Hepatocyte (in vitro differentiated cells): ENCODE measurements at regions not wholly inside any gene's neighbourhood (a gene's known extent, or its start where the extent isn't known, plus 50 kb on each side); places are given as distances from the start of the nearest gene placed in this dataset.

ENCODE experiments used
- EZH2 ChIP-seq: fragments of 200-600 bp; sonication (generic); IDR thresholded peaks from 2 replicates; pipeline ENCODE4 v1.6.1; 2016; ENCODE audit warnings: antibody characterized with exemption, mild to moderate bottlenecking, borderline replicate concordance
- EZH2phosphoT487 ChIP-seq: fragments of 200-600 bp; sonication (generic); IDR thresholded peaks from one replicate; pipeline ENCODE4 v1.6.1; 2018; ENCODE audit warnings: antibody characterized with exemption, mild to moderate bottlenecking, low read depth, moderate library complexity; ENCODE audit not compliant: unreplicated experiment, severe bottlenecking
- TF ChIP-seq, protein P1 (sequence below): fragments of 200-600 bp; sonication (generic); IDR thresholded peaks from 2 replicates; pipeline ENCODE4 v1.5.1; 2016; ENCODE audit warnings: antibody characterized with exemption, mild to moderate bottlenecking; ENCODE audit not compliant: poor library complexity

DNA sequence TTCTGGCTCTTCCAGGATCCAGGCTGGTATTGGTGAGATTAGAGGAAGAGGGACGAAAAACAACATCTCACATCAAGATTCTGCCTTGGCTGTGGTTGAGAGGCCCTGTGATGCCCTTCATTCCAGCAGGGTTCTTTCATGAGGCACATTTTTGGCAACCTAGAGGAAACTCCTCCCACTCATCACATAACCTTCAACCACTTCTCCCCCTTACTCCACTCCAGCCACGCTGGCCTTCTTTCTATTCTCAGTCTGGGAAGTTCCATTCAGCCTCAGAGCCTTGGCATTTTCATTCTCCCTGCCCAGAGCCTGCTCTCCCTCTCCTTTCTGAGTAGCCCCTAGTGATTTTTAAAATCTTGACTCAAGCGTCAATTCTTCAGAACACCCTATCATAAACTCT is 337.5 kb downstream of the ZSWIM6 start:
- TF ChIP-seq, protein P1, sequence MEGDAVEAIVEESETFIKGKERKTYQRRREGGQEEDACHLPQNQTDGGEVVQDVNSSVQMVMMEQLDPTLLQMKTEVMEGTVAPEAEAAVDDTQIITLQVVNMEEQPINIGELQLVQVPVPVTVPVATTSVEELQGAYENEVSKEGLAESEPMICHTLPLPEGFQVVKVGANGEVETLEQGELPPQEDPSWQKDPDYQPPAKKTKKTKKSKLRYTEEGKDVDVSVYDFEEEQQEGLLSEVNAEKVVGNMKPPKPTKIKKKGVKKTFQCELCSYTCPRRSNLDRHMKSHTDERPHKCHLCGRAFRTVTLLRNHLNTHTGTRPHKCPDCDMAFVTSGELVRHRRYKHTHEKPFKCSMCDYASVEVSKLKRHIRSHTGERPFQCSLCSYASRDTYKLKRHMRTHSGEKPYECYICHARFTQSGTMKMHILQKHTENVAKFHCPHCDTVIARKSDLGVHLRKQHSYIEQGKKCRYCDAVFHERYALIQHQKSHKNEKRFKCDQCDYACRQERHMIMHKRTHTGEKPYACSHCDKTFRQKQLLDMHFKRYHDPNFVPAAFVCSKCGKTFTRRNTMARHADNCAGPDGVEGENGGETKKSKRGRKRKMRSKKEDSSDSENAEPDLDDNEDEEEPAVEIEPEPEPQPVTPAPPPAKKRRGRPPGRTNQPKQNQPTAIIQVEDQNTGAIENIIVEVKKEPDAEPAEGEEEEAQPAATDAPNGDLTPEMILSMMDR: no peak
- TF ChIP-seq EZH2 (no peak), EZH2phosphoT487 (no peak)
